Activated T-cell treated with anti-CD3 and anti-CD28 coated beads, Interleukin-2, amount 50 U/mL, for 72 hours (primary cell): ENCODE measurements at regions not wholly inside any gene's neighbourhood (a gene's known extent, or its start where the extent isn't known, plus 50 kb on each side); places are given as distances from the start of the nearest gene placed in this dataset.
"Not testable (repeated sequence)": the region's sequence is repeated elsewhere in the genome, so short reads cannot be mapped to it uniquely, and the experiment has no call there.

Experiments
- ATAC-seq, 2 donors: fragments of 150-1000 bp; cut with Tn5 transposase; replicated peaks in 1 of 2; 2 replicates each; pipeline ENCODE4 v1.10.0; 2021; ENCODE audit warnings: moderate library complexity in 2 of 2, mild to moderate bottlenecking in 1 of 2
- DNase-seq, 2 donors: peaks; one replicate each; pipeline ENCODE4 v3.0.0; 2021 to 2022; ENCODE audit warnings: mixed read lengths in 1 of 2
- H3K27ac Mint-ChIP-seq: one replicate; pipeline ENCODE4 v1.8.0; 2022; ENCODE audit warnings: mild to moderate bottlenecking, moderate library complexity, mixed read lengths
- H3K27me3 Mint-ChIP-seq: one replicate; pipeline ENCODE4 v1.8.0; 2022; ENCODE audit warnings: low read depth, mixed read lengths
- H3K36me3 Mint-ChIP-seq, 2 donors: one replicate each; pipeline ENCODE4 v1.8.0; 2022; ENCODE audit warnings: mixed read lengths in 2 of 2, mild to moderate bottlenecking in 1 of 2; ENCODE audit not compliant: insufficient read depth in 2 of 2
- H3K4me1 Mint-ChIP-seq: one replicate; pipeline ENCODE4 v1.8.0; 2022; ENCODE audit warnings: low read depth, mixed read lengths
- H3K4me3 Mint-ChIP-seq, 2 donors: one replicate each; pipeline ENCODE4 v1.8.0; 2022; ENCODE audit warnings: mild to moderate bottlenecking in 2 of 2, mixed read lengths in 2 of 2, moderate library complexity in 2 of 2
- H3K9me3 Mint-ChIP-seq, 2 donors: one replicate each; pipeline ENCODE4 v1.8.0; 2022; ENCODE audit warnings: mixed read lengths in 2 of 2

GRCh38 chr2:89756616-89757015 is 1065.1 kb downstream of the RPIA start:
- not testable (repeated sequence) for ATAC-seq, H3K27ac Mint-ChIP-seq, H3K36me3 Mint-ChIP-seq, H3K4me3 Mint-ChIP-seq, H3K4me1 Mint-ChIP-seq, H3K27me3 Mint-ChIP-seq, DNase-seq
- H3K9me3 Mint-ChIP-seq = peaks cover 14 to 20% of the 10 kb centered on the region in 2 donors

- not testable (repeated sequence) for H3K4me1 Mint-ChIP-seq, DNase-seq, H3K4me3 Mint-ChIP-seq, H3K27me3 Mint-ChIP-seq, ATAC-seq, H3K27ac Mint-ChIP-seq, H3K36me3 Mint-ChIP-seq
- peaks cover 18 to 21% of the 10 kb centered on the region in 2 donors for H3K9me3 Mint-ChIP-seq
These were observed 1067.0 kb downstream of the RPIA start for GRCh38 chr2:89758332-89759026.

- not testable (repeated sequence) for H3K27ac Mint-ChIP-seq, H3K4me3 Mint-ChIP-seq, ATAC-seq, H3K4me1 Mint-ChIP-seq, DNase-seq, H3K27me3 Mint-ChIP-seq, H3K36me3 Mint-ChIP-seq
- H3K9me3 Mint-ChIP-seq = peaks cover 15 to 17% of the 10 kb centered on the region in 2 donors
These were observed 1069.3 kb downstream of the RPIA start for GRCh38 chr2:89760762-89761161.

- not testable (repeated sequence) for DNase-seq, H3K27me3 Mint-ChIP-seq, H3K4me1 Mint-ChIP-seq, H3K27ac Mint-ChIP-seq, H3K4me3 Mint-ChIP-seq, H3K36me3 Mint-ChIP-seq, ATAC-seq
- H3K9me3 Mint-ChIP-seq = peaks cover 15% of the 10 kb centered on the region in 2 donors
These were observed 1069.7 kb downstream of the RPIA start for GRCh38 chr2:89761171-89761570.

GRCh38 chr2:89761863-89762262 is 1070.4 kb downstream of the RPIA start:
- H3K27ac Mint-ChIP-seq, ATAC-seq, DNase-seq, H3K4me3 Mint-ChIP-seq, H3K36me3 Mint-ChIP-seq, H3K27me3 Mint-ChIP-seq, H3K4me1 Mint-ChIP-seq: not testable (repeated sequence)
- peaks cover 10 to 15% of the 10 kb centered on the region in 2 donors for H3K9me3 Mint-ChIP-seq

GRCh38 chr2:89762461-89763253 is 1071.2 kb downstream of the RPIA start:
- Mint-ChIP-seq H3K9me3 (peaks cover 9 to 12% of the 10 kb centered on the region in 2 donors), H3K27me3 (peaks cover 16% of the 10 kb centered on the region), H3K36me3 (peaks cover 2 to 11% of the 10 kb centered on the region in 2 donors)
- H3K4me3 Mint-ChIP-seq, H3K4me1 Mint-ChIP-seq, H3K27ac Mint-ChIP-seq, DNase-seq, ATAC-seq: not testable (repeated sequence)

- Mint-ChIP-seq H3K27me3 (peaks cover 20% of the 10 kb centered on the region), H3K4me3 (no peak overlapping the region), H3K9me3 (peaks cover 8 to 11% of the 10 kb centered on the region in 2 donors), H3K36me3 (peaks cover 2 to 14% of the 10 kb centered on the region in 2 donors), H3K27ac (no peak overlapping the region), H3K4me1 (no peaks in the 10 kb centered on the region)
- no peak for DNase-seq
- ATAC-seq = no peak
These were observed 1071.7 kb downstream of the RPIA start for GRCh38 chr2:89763254-89763580.

GRCh38 chr2:89763581-89764485 is 1072.4 kb downstream of the RPIA start:
- Mint-ChIP-seq H3K4me3 (no peak overlapping the region), H3K4me1 (no peaks in the 10 kb centered on the region), H3K9me3 (peaks cover 5 to 9% of the 10 kb centered on the region in 2 donors), H3K27ac (no peak overlapping the region), H3K27me3 (peaks cover 26% of the 10 kb centered on the region), H3K36me3 (peaks cover 2 to 15% of the 10 kb centered on the region in 2 donors)
- DNase-seq (no peak), ATAC-seq (no peak)

GRCh38 chr2:89764571-89765360 is 1073.3 kb downstream of the RPIA start:
- Mint-ChIP-seq H3K36me3 (peaks cover 2 to 15% of the 10 kb centered on the region in 2 donors), H3K27me3 (peaks cover 32% of the 10 kb centered on the region)
- H3K27ac Mint-ChIP-seq, H3K4me1 Mint-ChIP-seq, H3K4me3 Mint-ChIP-seq, H3K9me3 Mint-ChIP-seq, DNase-seq, ATAC-seq: not testable (repeated sequence)

GRCh38 chr2:89765361-89765718 is 1073.9 kb downstream of the RPIA start:
- H3K9me3 Mint-ChIP-seq, H3K27ac Mint-ChIP-seq, H3K4me1 Mint-ChIP-seq, ATAC-seq, DNase-seq, H3K4me3 Mint-ChIP-seq: not testable (repeated sequence)
- Mint-ChIP-seq H3K27me3 (peaks cover 32% of the 10 kb centered on the region), H3K36me3 (peaks cover 3 to 15% of the 10 kb centered on the region in 2 donors)

GRCh38 chr2:89766141-89766990 is 1074.9 kb downstream of the RPIA start:
- H3K9me3 Mint-ChIP-seq, H3K4me1 Mint-ChIP-seq, H3K27ac Mint-ChIP-seq, ATAC-seq, DNase-seq, H3K4me3 Mint-ChIP-seq: not testable (repeated sequence)
- Mint-ChIP-seq H3K36me3 (peaks cover 5 to 15% of the 10 kb centered on the region in 2 donors), H3K27me3 (peaks cover 32% of the 10 kb centered on the region)

- DNase-seq, H3K4me3 Mint-ChIP-seq, ATAC-seq, H3K4me1 Mint-ChIP-seq, H3K9me3 Mint-ChIP-seq, H3K27ac Mint-ChIP-seq: not testable (repeated sequence)
- Mint-ChIP-seq H3K27me3 (peaks cover 32% of the 10 kb centered on the region), H3K36me3 (peaks cover 5 to 14% of the 10 kb centered on the region in 2 donors)
These were observed 1075.6 kb downstream of the RPIA start for GRCh38 chr2:89767058-89767457.
